K562 (cell line): ENCODE measurements at regions not wholly inside any gene's neighbourhood (a gene's known extent, or its start where the extent isn't known, plus 50 kb on each side); places are given as distances from the start of the nearest gene placed in this dataset.

Experiments used
- E2F3 ChIP-seq: fragments of 250-450 bp; sonication (Bioruptor Pico); IDR thresholded peaks from 2 replicates; pipeline ENCODE4 v1.4.0; 2020; ENCODE audit warnings: mild to moderate bottlenecking
- FIP1L1 ChIP-seq: fragments of 200-400 bp; formaldehyde crosslinking; IDR thresholded peaks from 2 replicates; pipeline ENCODE4 v1.6.1; 2018; ENCODE audit warnings: mild to moderate bottlenecking, low read depth, low read length; ENCODE audit not compliant: poor library complexity, severe bottlenecking
- HSF4 ChIP-seq: fragments of 250-450 bp; sonication (Bioruptor Pico); IDR thresholded peaks from 2 replicates; pipeline ENCODE4 v2.1.2; 2022; ENCODE audit warnings: mild to moderate bottlenecking, moderate library complexity, borderline replicate concordance
- MTA2 ChIP-seq: fragments of 450-650 bp; IDR thresholded peaks from 2 replicates; pipeline ENCODE4 v1.6.1; 2016; ENCODE audit warnings: low read depth
- SAFB2 ChIP-seq: fragments of 200-400 bp; formaldehyde crosslinking; IDR thresholded peaks from 2 replicates; pipeline ENCODE4 v1.6.1; 2018; ENCODE audit warnings: borderline replicate concordance, low read length, low read depth, moderate library complexity; ENCODE audit not compliant: severe bottlenecking
- SRF ChIP-seq, 2 experiments: fragments of 250-450, 450-650 bp in 1 of 2; sonication (Bioruptor Pico) in 1 of 2; sonication (generic) in 1 of 2; formaldehyde crosslinking; IDR thresholded peaks; 2 replicates each; pipeline versions ENCODE4 v1.5.0 to v1.5.1; 2020 to 2022; ENCODE audit warnings: mild to moderate bottlenecking in 1 of 2, missing genetic modification reagents in 1 of 2
- TCF7 ChIP-seq: sonication (generic); IDR thresholded peaks from 2 replicates; pipeline ENCODE4 v1.6.1; 2016; ENCODE audit warnings: antibody characterized with exemption, borderline replicate concordance
- ZNF780A ChIP-seq: fragments of 250-450 bp; sonication (Bioruptor Pico); IDR thresholded peaks from 2 replicates; pipeline ENCODE4 v1.5.0; 2021; ENCODE audit warnings: mild to moderate bottlenecking
- TF ChIP-seq, protein P1 (sequence below): sonication (generic); formaldehyde crosslinking; IDR thresholded peaks from 2 replicates; pipeline ENCODE4 v1.8.1; 2022; ENCODE audit warnings: missing genetic modification reagents

GRCh38 chr14:85366226-85366625 lies 163.7 kb upstream of the FLRT2 start:
- TF ChIP-seq, protein P1, sequence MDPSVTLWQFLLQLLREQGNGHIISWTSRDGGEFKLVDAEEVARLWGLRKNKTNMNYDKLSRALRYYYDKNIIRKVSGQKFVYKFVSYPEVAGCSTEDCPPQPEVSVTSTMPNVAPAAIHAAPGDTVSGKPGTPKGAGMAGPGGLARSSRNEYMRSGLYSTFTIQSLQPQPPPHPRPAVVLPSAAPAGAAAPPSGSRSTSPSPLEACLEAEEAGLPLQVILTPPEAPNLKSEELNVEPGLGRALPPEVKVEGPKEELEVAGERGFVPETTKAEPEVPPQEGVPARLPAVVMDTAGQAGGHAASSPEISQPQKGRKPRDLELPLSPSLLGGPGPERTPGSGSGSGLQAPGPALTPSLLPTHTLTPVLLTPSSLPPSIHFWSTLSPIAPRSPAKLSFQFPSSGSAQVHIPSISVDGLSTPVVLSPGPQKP (CRISPR knock-in tag), result no peak
- TF ChIP-seq TCF7, result no peak
- TF ChIP-seq ZNF780A (CRISPR knock-in tag), result no peak
- no peak for TF ChIP-seq SRF (CRISPR knock-in tag; IDR thresholded peaks at IDR 0.05)
- no peak for TF ChIP-seq E2F3
- TF ChIP-seq SAFB2, result no peak
- no peak for TF ChIP-seq MTA2
- no peak for TF ChIP-seq FIP1L1
- no peak for TF ChIP-seq HSF4
